SK-N-MC (cell line): ENCODE measurements at regions not wholly inside any gene's neighbourhood (a gene's known extent, or its start where the extent isn't known, plus 50 kb on each side); places are given as distances from the start of the nearest gene placed in this dataset.

ENCODE experiments used
- EZH2 ChIP-seq: fragments of 200-600 bp; sonication (generic); IDR thresholded peaks from one replicate; pipeline ENCODE4 v1.6.1; 2017; ENCODE audit warnings: antibody characterized with exemption
- FOXP2 ChIP-seq: optimal IDR thresholded peaks from 2 replicates; pipeline ENCODE3; 2011; ENCODE audit warnings: mild to moderate bottlenecking, moderate library complexity; ENCODE audit not compliant: insufficient read depth; ENCODE audit errors: extremely low read length, control extremely low read depth
- POLR2AphosphoS5 ChIP-seq: IDR thresholded peaks from 2 replicates; pipeline ENCODE4 v1.6.1; 2012; ENCODE audit warnings: mild to moderate bottlenecking, low read depth, low read length, borderline replicate concordance

- TF ChIP-seq EZH2: no peak
- no peak for TF ChIP-seq POLR2AphosphoS5
- no peak for TF ChIP-seq FOXP2
These were observed 154.2 kb upstream of the TYRP1 start for GRCh38 chr9:12538842-12539579.
